ENCODE measurements at regions not wholly inside any gene's neighbourhood (a gene's known extent, or its start where the extent isn't known, plus 50 kb on each side); places are given as distances from the start of the nearest gene placed in this dataset.

DNA sequence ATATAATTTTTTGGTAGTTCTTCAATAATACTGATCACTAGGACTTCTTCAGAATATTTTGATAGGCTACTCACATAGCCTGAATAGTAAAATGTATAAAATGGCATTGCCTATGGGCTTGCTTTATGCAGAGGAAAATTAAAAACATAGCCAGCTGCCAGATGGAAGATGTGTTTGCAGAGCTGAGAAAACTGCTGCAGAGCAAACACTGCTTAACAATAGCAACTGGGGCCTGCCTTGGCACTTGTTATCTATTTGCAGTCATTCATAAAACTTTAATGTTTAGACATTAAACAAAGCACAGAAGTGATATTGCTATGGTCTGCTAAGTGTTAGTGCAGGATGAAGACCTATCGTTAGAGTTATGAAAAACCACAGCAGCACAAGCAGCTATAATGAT lies 151.5 kb upstream of the SMC2 start:
- ChIA-PET CTCF (no interaction called here), POLR2A (no interaction called here)
- no peaks in the 10 kb centered on the region for H3K27me3 ChIP-seq (replicated peaks in 1 of 2; ENCODE audit: control insufficient read depth in 2 of 2, extremely low read depth in 1 of 2, insufficient read depth in 2 of 2, low read length in 1 of 2)
- H3K36me3 ChIP-seq (ENCODE audit: control insufficient read depth in 2 of 2, extremely low read depth in 1 of 2, insufficient read depth in 1 of 2, low read length in 1 of 2) = no peaks in the 10 kb centered on the region
- no peak for DNase-seq
- H3K4me3 ChIP-seq (ENCODE audit: control insufficient read depth in 1 of 2, extremely low read depth in 1 of 2, low read length in 1 of 2) = no peak overlapping the region
- Mint-ChIP-seq H3K9me3 (no peaks in the 10 kb centered on the region), H3K4me3 (no peak overlapping the region), H3K27ac (no peak overlapping the region), H3K36me3 (no peaks in the 10 kb centered on the region), H3K27me3 (peaks cover 0 to 7% of the 10 kb centered on the region in 2 donors), H3K4me1 (no peaks in the 10 kb centered on the region)
- no peak for ATAC-seq (replicated peaks in 1 of 4)
- H3K27ac ChIP-seq (ENCODE audit: low read length) = no peak overlapping the region
- H3K9me3 ChIP-seq = no peaks in the 10 kb centered on the region
- WGBS (ENCODE audit: insufficient coverage) = no CpG with 5 or more reads among the region's 1 CpG
- H3K4me1 ChIP-seq (ENCODE audit: control insufficient read depth in 1 of 2, extremely low read depth in 1 of 2, insufficient read depth in 2 of 2, low read length in 2 of 2) = no peaks in the 10 kb centered on the region

- Mint-ChIP-seq H3K27ac (no peak overlapping the region), H3K4me1 (no peaks in the 10 kb centered on the region), H3K4me3 (no peak overlapping the region), H3K27me3 (peaks cover 2 to 8% of the 10 kb centered on the region in 2 donors), H3K36me3 (no peaks in the 10 kb centered on the region), H3K9me3 (no peaks in the 10 kb centered on the region)
- no peaks in the 10 kb centered on the region for H3K27me3 ChIP-seq (replicated peaks in 1 of 2; ENCODE audit: control insufficient read depth in 2 of 2, extremely low read depth in 1 of 2, insufficient read depth in 2 of 2, low read length in 1 of 2)
- H3K4me1 ChIP-seq (ENCODE audit: control insufficient read depth in 1 of 2, extremely low read depth in 1 of 2, insufficient read depth in 2 of 2, low read length in 2 of 2) = no peaks in the 10 kb centered on the region
- no peak overlapping the region for H3K4me3 ChIP-seq (ENCODE audit: control insufficient read depth in 1 of 2, extremely low read depth in 1 of 2, low read length in 1 of 2)
- ChIA-PET POLR2A (no interaction called here), CTCF (no interaction called here)
- H3K36me3 ChIP-seq (ENCODE audit: control insufficient read depth in 2 of 2, extremely low read depth in 1 of 2, insufficient read depth in 1 of 2, low read length in 1 of 2) = no peaks in the 10 kb centered on the region
- H3K9me3 ChIP-seq = no peaks in the 10 kb centered on the region
- DNase-seq (no peak), ATAC-seq (replicated peaks in 1 of 4) (no peak)
- no peak overlapping the region for H3K27ac ChIP-seq (ENCODE audit: low read length)
Observed at GRCh38 chr9:103949096-103949495, 145.0 kb upstream of the SMC2 start.

- no peaks in the 10 kb centered on the region for H3K36me3 Mint-ChIP-seq
- no peaks in the 10 kb centered on the region for H3K36me3 ChIP-seq (ENCODE audit: control insufficient read depth in 2 of 2, extremely low read depth in 1 of 2, insufficient read depth in 1 of 2, low read length in 1 of 2)
- no peak overlapping the region for H3K4me3 Mint-ChIP-seq
- peaks cover 2 to 3% of the 10 kb centered on the region in 2 donors for H3K27me3 Mint-ChIP-seq
- H3K27ac ChIP-seq (ENCODE audit: low read length) = no peak overlapping the region
- WGBS (ENCODE audit: insufficient coverage) = no CpG with 5 or more reads among the region's 3 CpGs
- ChIA-PET POLR2A (no interaction called here), CTCF (no interaction called here)
- no peaks in the 10 kb centered on the region for H3K4me1 Mint-ChIP-seq
- H3K4me1 ChIP-seq (ENCODE audit: control insufficient read depth in 1 of 2, extremely low read depth in 1 of 2, insufficient read depth in 2 of 2, low read length in 2 of 2) = no peaks in the 10 kb centered on the region
- no peaks in the 10 kb centered on the region for H3K27me3 ChIP-seq (replicated peaks in 1 of 2; ENCODE audit: control insufficient read depth in 2 of 2, extremely low read depth in 1 of 2, insufficient read depth in 2 of 2, low read length in 1 of 2)
- H3K9me3 Mint-ChIP-seq = peaks cover 0 to 4% (median 0%) of the 10 kb centered on the region in 3 donors
- no peaks in the 10 kb centered on the region for H3K9me3 ChIP-seq
- no peak overlapping the region for H3K4me3 ChIP-seq (ENCODE audit: control insufficient read depth in 1 of 2, extremely low read depth in 1 of 2, low read length in 1 of 2)
- ATAC-seq (replicated peaks in 1 of 4) (no peak), DNase-seq (no peak)
- H3K27ac Mint-ChIP-seq = no peak overlapping the region
Observed at GRCh38 chr9:103977163-103977562, 116.9 kb upstream of the SMC2 start.

DNA sequence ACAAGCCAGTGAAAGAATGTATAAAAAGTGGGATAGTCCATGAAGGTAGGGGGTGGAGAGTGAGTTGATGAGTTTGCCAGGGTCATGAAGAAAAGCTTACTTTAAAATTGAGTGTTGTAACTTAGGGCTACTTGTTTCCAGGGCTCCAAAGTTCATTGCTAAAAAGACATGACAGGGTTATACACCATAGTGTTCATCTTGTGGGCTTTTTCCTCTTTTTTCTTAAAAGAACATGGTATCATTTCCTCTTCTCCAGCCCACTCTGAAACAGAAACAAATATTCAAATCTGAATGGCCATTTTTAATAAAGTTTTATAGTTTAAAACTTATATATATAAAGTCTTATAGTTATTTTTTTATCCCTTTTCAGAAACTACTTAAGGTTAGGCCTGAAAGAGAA lies 115.7 kb upstream of the SMC2 start:
- ChIA-PET CTCF (no interaction called here), POLR2A (no interaction called here)
- H3K4me1 ChIP-seq (ENCODE audit: control insufficient read depth in 1 of 2, extremely low read depth in 1 of 2, insufficient read depth in 2 of 2, low read length in 2 of 2) = no peaks in the 10 kb centered on the region
- Mint-ChIP-seq H3K27me3 (no peaks in the 10 kb centered on the region), H3K27ac (no peak overlapping the region), H3K9me3 (no peaks in the 10 kb centered on the region), H3K4me1 (no peaks in the 10 kb centered on the region), H3K4me3 (no peak overlapping the region), H3K36me3 (no peaks in the 10 kb centered on the region)
- no peaks in the 10 kb centered on the region for H3K36me3 ChIP-seq (ENCODE audit: control insufficient read depth in 2 of 2, extremely low read depth in 1 of 2, insufficient read depth in 1 of 2, low read length in 1 of 2)
- no peak overlapping the region for H3K27ac ChIP-seq (ENCODE audit: low read length)
- no peak overlapping the region for H3K4me3 ChIP-seq (ENCODE audit: control insufficient read depth in 1 of 2, extremely low read depth in 1 of 2, low read length in 1 of 2)
- DNase-seq (no peak), ATAC-seq (replicated peaks in 1 of 4) (no peak)
- no peaks in the 10 kb centered on the region for H3K9me3 ChIP-seq
- no peaks in the 10 kb centered on the region for H3K27me3 ChIP-seq (replicated peaks in 1 of 2; ENCODE audit: control insufficient read depth in 2 of 2, extremely low read depth in 1 of 2, insufficient read depth in 2 of 2, low read length in 1 of 2)

- no peaks in the 10 kb centered on the region for H3K27me3 ChIP-seq (replicated peaks in 1 of 2; ENCODE audit: control insufficient read depth in 2 of 2, extremely low read depth in 1 of 2, insufficient read depth in 2 of 2, low read length in 1 of 2)
- H3K27ac ChIP-seq (ENCODE audit: low read length) = no peak overlapping the region
- WGBS (ENCODE audit: insufficient coverage) = no CpG with 5 or more reads among the region's 2 CpGs
- H3K9me3 ChIP-seq = no peaks in the 10 kb centered on the region
- H3K4me3 Mint-ChIP-seq = no peak overlapping the region
- ChIA-PET CTCF (no interaction called here), POLR2A (no interaction called here)
- DNase-seq (no peak), ATAC-seq (replicated peaks in 1 of 4) (no peak)
- no peak overlapping the region for H3K27ac Mint-ChIP-seq
- H3K4me3 ChIP-seq (ENCODE audit: control insufficient read depth in 1 of 2, extremely low read depth in 1 of 2, low read length in 1 of 2) = no peak overlapping the region
- peaks cover 5 to 12% of the 10 kb centered on the region in 2 donors for H3K27me3 Mint-ChIP-seq
- H3K36me3 Mint-ChIP-seq = no peaks in the 10 kb centered on the region
- H3K36me3 ChIP-seq (ENCODE audit: control insufficient read depth in 2 of 2, extremely low read depth in 1 of 2, insufficient read depth in 1 of 2, low read length in 1 of 2) = no peaks in the 10 kb centered on the region
- H3K9me3 Mint-ChIP-seq = peaks cover 0 to 2% (median 0%) of the 10 kb centered on the region in 3 donors
- H3K4me1 Mint-ChIP-seq = no peaks in the 10 kb centered on the region
- H3K4me1 ChIP-seq (ENCODE audit: control insufficient read depth in 1 of 2, extremely low read depth in 1 of 2, insufficient read depth in 2 of 2, low read length in 2 of 2) = no peaks in the 10 kb centered on the region
Observed at GRCh38 chr9:103981912-103982311, 112.2 kb upstream of the SMC2 start.

DNA sequence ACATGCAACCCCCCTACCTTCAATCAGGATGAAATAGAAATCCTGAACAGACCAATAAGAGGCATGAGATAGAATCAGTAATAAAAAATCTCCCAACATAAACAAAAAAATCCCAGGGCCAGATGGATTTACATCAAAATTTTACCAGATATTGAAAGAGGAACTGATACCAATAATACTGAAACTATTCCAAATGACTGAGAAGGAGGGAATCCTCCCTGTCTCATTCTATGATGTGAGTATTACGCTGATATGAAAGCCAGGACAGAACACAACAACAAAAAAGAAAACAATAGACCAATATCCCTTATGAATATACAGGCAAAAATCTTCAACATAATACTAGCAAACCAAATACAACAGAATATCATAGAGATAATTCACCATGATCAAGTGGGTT lies 109.0 kb upstream of the SMC2 start:
- Histone ChIP-seq H3K4me3 (ENCODE audit: control insufficient read depth in 1 of 2, extremely low read depth in 1 of 2, low read length in 1 of 2) (no peak overlapping the region), H3K4me1 (ENCODE audit: control insufficient read depth in 1 of 2, extremely low read depth in 1 of 2, insufficient read depth in 2 of 2, low read length in 2 of 2) (no peaks in the 10 kb centered on the region), H3K9me3 (no peaks in the 10 kb centered on the region), H3K36me3 (ENCODE audit: control insufficient read depth in 2 of 2, extremely low read depth in 1 of 2, insufficient read depth in 1 of 2, low read length in 1 of 2) (no peaks in the 10 kb centered on the region), H3K27me3 (replicated peaks in 1 of 2; ENCODE audit: control insufficient read depth in 2 of 2, extremely low read depth in 1 of 2, insufficient read depth in 2 of 2, low read length in 1 of 2) (no peaks in the 10 kb centered on the region), H3K27ac (ENCODE audit: low read length) (no peak overlapping the region)
- H3K9me3 Mint-ChIP-seq = peaks cover 0 to 2% (median 0%) of the 10 kb centered on the region in 3 donors
- DNase-seq (no peak), ATAC-seq (replicated peaks in 1 of 4) (no peak)
- H3K27ac Mint-ChIP-seq = no peak overlapping the region
- CTCF ChIA-PET = no interaction called here
- H3K27me3 Mint-ChIP-seq = peaks cover 6 to 12% of the 10 kb centered on the region in 2 donors
- no peaks in the 10 kb centered on the region for H3K4me1 Mint-ChIP-seq
- WGBS (ENCODE audit: insufficient coverage) = no CpG with 5 or more reads among the region's 1 CpG
- no peak overlapping the region for H3K4me3 Mint-ChIP-seq
- no peaks in the 10 kb centered on the region for H3K36me3 Mint-ChIP-seq
- POLR2A ChIA-PET = interaction anchor here in 1 of 2 donors (0.7 kb wide), 1 partner anchor 597 kb away, joined by 6 read pairs; no protein-coding TSS in a partner anchor

GRCh38 chr9:103988821-103989220 lies 105.3 kb upstream of the SMC2 start:
- ChIA-PET CTCF (no interaction called here), POLR2A (no interaction called here)
- H3K27ac Mint-ChIP-seq = no peak overlapping the region
- Histone ChIP-seq H3K4me3 (ENCODE audit: control insufficient read depth in 1 of 2, extremely low read depth in 1 of 2, low read length in 1 of 2) (no peak overlapping the region), H3K4me1 (ENCODE audit: control insufficient read depth in 1 of 2, extremely low read depth in 1 of 2, insufficient read depth in 2 of 2, low read length in 2 of 2) (no peaks in the 10 kb centered on the region), H3K36me3 (ENCODE audit: control insufficient read depth in 2 of 2, extremely low read depth in 1 of 2, insufficient read depth in 1 of 2, low read length in 1 of 2) (no peaks in the 10 kb centered on the region), H3K27ac (ENCODE audit: low read length) (no peak overlapping the region), H3K27me3 (replicated peaks in 1 of 2; ENCODE audit: control insufficient read depth in 2 of 2, extremely low read depth in 1 of 2, insufficient read depth in 2 of 2, low read length in 1 of 2) (no peaks in the 10 kb centered on the region), H3K9me3 (no peaks in the 10 kb centered on the region)
- ATAC-seq (replicated peaks in 1 of 4) (no peak), DNase-seq (no peak)
- peaks cover 6 to 10% of the 10 kb centered on the region in 2 donors for H3K27me3 Mint-ChIP-seq
- H3K4me1 Mint-ChIP-seq = no peaks in the 10 kb centered on the region
- peaks cover 0 to 2% (median 0%) of the 10 kb centered on the region in 3 donors for H3K9me3 Mint-ChIP-seq
- no peaks in the 10 kb centered on the region for H3K36me3 Mint-ChIP-seq
- H3K4me3 Mint-ChIP-seq = no peak overlapping the region
- no CpG with 5 or more reads among the region's 2 CpGs for WGBS (ENCODE audit: insufficient coverage)

Measured in T-cell (primary cell).